Activated naive CD8-positive, alpha-beta T cell treated with anti-CD3 and anti-CD28 coated beads, Interleukin-2, amount 10 ng/mL, durations not matched to agents 7 days and 5 days (primary cell): ENCODE measurements at regions not wholly inside any gene's neighbourhood (a gene's known extent, or its start where the extent isn't known, plus 50 kb on each side); places are given as distances from the start of the nearest gene placed in this dataset.

Experiments used
- ATAC-seq: fragments of 150-1000 bp; cut with Tn5 transposase; one replicate; pipeline ENCODE4 v1.10.0; 2021; ENCODE audit warnings: low read depth, moderate library complexity
- POLR2A ChIA-PET: fragments of 350-600 bp; sonication (Branson Sonifier 250); formaldehyde crosslinking; loops from one replicate; lab custom pipeline; 2021; ENCODE audit warnings: antibody characterized with exemption; lab: Charles Lee
- DNase-seq: peaks from one replicate; pipeline ENCODE4 v3.0.0; 2021
- H3K27ac Mint-ChIP-seq: one replicate; pipeline ENCODE4 v1.8.0; 2022; ENCODE audit warnings: mild to moderate bottlenecking, mixed read lengths
- H3K27me3 Mint-ChIP-seq: one replicate; pipeline ENCODE4 v1.8.0; 2022; ENCODE audit warnings: mild to moderate bottlenecking, moderate library complexity, mixed read lengths
- H3K36me3 Mint-ChIP-seq: one replicate; pipeline ENCODE4 v1.8.0; 2021; ENCODE audit warnings: mild to moderate bottlenecking, mixed read lengths
- H3K4me1 Mint-ChIP-seq: one replicate; pipeline ENCODE4 v1.8.0; 2021; ENCODE audit warnings: mixed read lengths
- H3K4me3 Mint-ChIP-seq: one replicate; pipeline ENCODE4 v1.8.0; 2022; ENCODE audit warnings: mild to moderate bottlenecking, moderate library complexity, mixed read lengths
- H3K9me3 Mint-ChIP-seq: one replicate; pipeline ENCODE4 v1.8.0; 2021; ENCODE audit warnings: mixed read lengths

- DNase-seq, result no peak
Observed at GRCh38 chr2:17058772-17059402, 393.3 kb upstream of the CYRIA start.

GRCh38 chr2:17057109-17058017 is 391.7 kb upstream of the CYRIA start:
- Mint-ChIP-seq H3K36me3 (no peaks in the 10 kb centered on the region), H3K9me3 (peaks cover 1% of the 10 kb centered on the region), H3K27me3 (no peaks in the 10 kb centered on the region), H3K4me1 (no peaks in the 10 kb centered on the region), H3K4me3 (no peak overlapping the region), H3K27ac (no peak overlapping the region)
- no peak for DNase-seq
- no peak for ATAC-seq
- POLR2A ChIA-PET, result no interaction called here

More at GRCh38 chr2:17058772-17059402, 393.3 kb upstream of the CYRIA start:
- Mint-ChIP-seq H3K27me3 (no peaks in the 10 kb centered on the region), H3K36me3 (no peaks in the 10 kb centered on the region), H3K4me3 (no peak overlapping the region), H3K27ac (no peak overlapping the region), H3K9me3 (peaks cover 1% of the 10 kb centered on the region), H3K4me1 (no peaks in the 10 kb centered on the region)
- ATAC-seq, result no peak
- POLR2A ChIA-PET, result no interaction called here

- ATAC-seq, result no peak
Observed at GRCh38 chr2:17056236-17056635, 390.6 kb upstream of the CYRIA start.

GRCh38 chr2:17052001-17052400 is 386.4 kb upstream of the CYRIA start:
- peaks cover 3% of the 10 kb centered on the region for H3K9me3 Mint-ChIP-seq
- DNase-seq (no peak), ATAC-seq (no peak)
- H3K4me1 Mint-ChIP-seq, result no peaks in the 10 kb centered on the region
- H3K27ac Mint-ChIP-seq, result no peak overlapping the region
- POLR2A ChIA-PET, result no interaction called here
- H3K36me3 Mint-ChIP-seq, result no peaks in the 10 kb centered on the region
- no peak overlapping the region for H3K4me3 Mint-ChIP-seq
- H3K27me3 Mint-ChIP-seq, result no peaks in the 10 kb centered on the region

More at GRCh38 chr2:17056236-17056635, 390.6 kb upstream of the CYRIA start:
- no peaks in the 10 kb centered on the region for H3K27me3 Mint-ChIP-seq
- H3K4me1 Mint-ChIP-seq, result no peaks in the 10 kb centered on the region
- no peak overlapping the region for H3K27ac Mint-ChIP-seq
- H3K36me3 Mint-ChIP-seq, result no peaks in the 10 kb centered on the region
- POLR2A ChIA-PET, result no interaction called here
- peaks cover 1% of the 10 kb centered on the region for H3K9me3 Mint-ChIP-seq
- no peak for DNase-seq
- no peak overlapping the region for H3K4me3 Mint-ChIP-seq

- no peak for DNase-seq
- Mint-ChIP-seq H3K27me3 (no peaks in the 10 kb centered on the region), H3K36me3 (no peaks in the 10 kb centered on the region), H3K27ac (no peak overlapping the region), H3K4me1 (no peaks in the 10 kb centered on the region), H3K4me3 (no peak overlapping the region), H3K9me3 (peaks cover 2% of the 10 kb centered on the region)
- ATAC-seq, result no peak
- POLR2A ChIA-PET, result no interaction called here
Observed at GRCh38 chr2:17051538-17051937, 385.9 kb upstream of the CYRIA start.

GRCh38 chr2:17043173-17043572 is 377.5 kb upstream of the CYRIA start:
- POLR2A ChIA-PET, result no interaction called here
- H3K27me3 Mint-ChIP-seq, result no peaks in the 10 kb centered on the region

GRCh38 chr2:17036361-17036760 is 370.7 kb upstream of the CYRIA start:
- no peaks in the 10 kb centered on the region for H3K4me1 Mint-ChIP-seq
- no peak overlapping the region for H3K27ac Mint-ChIP-seq
- DNase-seq (no peak), ATAC-seq (no peak)
- H3K4me3 Mint-ChIP-seq, result no peak overlapping the region
- peaks cover 2% of the 10 kb centered on the region for H3K9me3 Mint-ChIP-seq
- no peaks in the 10 kb centered on the region for H3K27me3 Mint-ChIP-seq
- POLR2A ChIA-PET, result no interaction called here
- no peaks in the 10 kb centered on the region for H3K36me3 Mint-ChIP-seq

More at GRCh38 chr2:17043173-17043572, 377.5 kb upstream of the CYRIA start:
- H3K4me1 Mint-ChIP-seq, result no peaks in the 10 kb centered on the region
- no peak for ATAC-seq
- no peak for DNase-seq
- no peak overlapping the region for H3K27ac Mint-ChIP-seq
- H3K36me3 Mint-ChIP-seq, result no peaks in the 10 kb centered on the region
- no peak overlapping the region for H3K4me3 Mint-ChIP-seq
- H3K9me3 Mint-ChIP-seq, result peaks cover 3% of the 10 kb centered on the region

GRCh38 chr2:17035010-17035409 is 369.4 kb upstream of the CYRIA start:
- H3K4me1 Mint-ChIP-seq, result no peaks in the 10 kb centered on the region
- peaks cover 2% of the 10 kb centered on the region for H3K9me3 Mint-ChIP-seq
- POLR2A ChIA-PET, result no interaction called here
- no peaks in the 10 kb centered on the region for H3K36me3 Mint-ChIP-seq
- ATAC-seq (no peak), DNase-seq (no peak)
- no peaks in the 10 kb centered on the region for H3K27me3 Mint-ChIP-seq
- no peak overlapping the region for H3K4me3 Mint-ChIP-seq
- H3K27ac Mint-ChIP-seq, result no peak overlapping the region

- no peak overlapping the region for H3K4me3 Mint-ChIP-seq
- no peaks in the 10 kb centered on the region for H3K4me1 Mint-ChIP-seq
- no peaks in the 10 kb centered on the region for H3K27me3 Mint-ChIP-seq
- POLR2A ChIA-PET, result no interaction called here
- H3K27ac Mint-ChIP-seq, result no peak overlapping the region
- H3K9me3 Mint-ChIP-seq, result peaks cover 2% of the 10 kb centered on the region
- H3K36me3 Mint-ChIP-seq, result no peaks in the 10 kb centered on the region
- DNase-seq (no peak), ATAC-seq (no peak)
Observed at GRCh38 chr2:17030047-17030446, 364.4 kb upstream of the CYRIA start.

GRCh38 chr2:17012297-17012696 is 346.7 kb upstream of the CYRIA start:
- H3K27ac Mint-ChIP-seq, result no peak overlapping the region
- H3K9me3 Mint-ChIP-seq, result no peaks in the 10 kb centered on the region
- ATAC-seq (no peak), DNase-seq (no peak)
- H3K27me3 Mint-ChIP-seq, result no peaks in the 10 kb centered on the region
- no peaks in the 10 kb centered on the region for H3K36me3 Mint-ChIP-seq
- H3K4me1 Mint-ChIP-seq, result no peaks in the 10 kb centered on the region
- POLR2A ChIA-PET, result no interaction called here
- H3K4me3 Mint-ChIP-seq, result no peak overlapping the region

- no peaks in the 10 kb centered on the region for H3K36me3 Mint-ChIP-seq
- H3K27ac Mint-ChIP-seq, result no peak overlapping the region
- no peaks in the 10 kb centered on the region for H3K9me3 Mint-ChIP-seq
- no peaks in the 10 kb centered on the region for H3K4me1 Mint-ChIP-seq
- ATAC-seq, result no peak
- POLR2A ChIA-PET, result no interaction called here
- no peak overlapping the region for H3K4me3 Mint-ChIP-seq
- H3K27me3 Mint-ChIP-seq, result no peaks in the 10 kb centered on the region
- no peak for DNase-seq
Observed at GRCh38 chr2:17010104-17010503, 344.5 kb upstream of the CYRIA start.

- no peak for DNase-seq
- Mint-ChIP-seq H3K4me1 (no peaks in the 10 kb centered on the region), H3K9me3 (peaks cover 4% of the 10 kb centered on the region), H3K27me3 (no peaks in the 10 kb centered on the region), H3K36me3 (no peaks in the 10 kb centered on the region), H3K4me3 (no peak overlapping the region), H3K27ac (no peak overlapping the region)
- no peak for ATAC-seq
- POLR2A ChIA-PET, result no interaction called here
Observed at GRCh38 chr2:17000184-17000482, 334.5 kb upstream of the CYRIA start.

GRCh38 chr2:16999347-17000183 is 333.9 kb upstream of the CYRIA start:
- no peak for ATAC-seq

More at GRCh38 chr2:16999347-17000183, 333.9 kb upstream of the CYRIA start:
- POLR2A ChIA-PET, result no interaction called here
- H3K36me3 Mint-ChIP-seq, result no peaks in the 10 kb centered on the region
- no peaks in the 10 kb centered on the region for H3K4me1 Mint-ChIP-seq
- no peak overlapping the region for H3K27ac Mint-ChIP-seq
- H3K27me3 Mint-ChIP-seq, result no peaks in the 10 kb centered on the region
- peaks cover 4% of the 10 kb centered on the region for H3K9me3 Mint-ChIP-seq
- H3K4me3 Mint-ChIP-seq, result no peak overlapping the region
- no peak for DNase-seq
